Gastroesophageal sphincter (tissue), 3 donors: ENCODE measurements at regions not wholly inside any gene's neighbourhood (a gene's known extent, or its start where the extent isn't known, plus 50 kb on each side); places are given as distances from the start of the nearest gene placed in this dataset.

Source experiments
- EP300 ChIP-seq: sonication (generic); formaldehyde crosslinking; IDR thresholded peaks from one replicate; pipeline ENCODE4 v1.6.1; 2017; ENCODE audit warnings: antibody characterized with exemption, mild to moderate bottlenecking
- POLR2A ChIP-seq, 2 donors: fragments of 450-650 bp; IDR thresholded peaks; one replicate each; pipeline ENCODE4 v1.6.1; 2017; ENCODE audit warnings: antibody characterized with exemption in 2 of 2, mild to moderate bottlenecking in 2 of 2, moderate library complexity in 1 of 2
- POLR2AphosphoS5 ChIP-seq: sonication (generic); formaldehyde crosslinking; IDR thresholded peaks from one replicate; pipeline ENCODE4 v1.6.1; 2017; ENCODE audit warnings: antibody characterized with exemption
- TF ChIP-seq, protein P1 (sequence below), 4 experiments: fragments of 200-600 bp in 2 of 4; fragments of 450-650 bp in 2 of 4; sonication (generic) in 1 of 4; IDR thresholded peaks; one replicate each; pipeline ENCODE4 v1.5.1; 2017 to 2019; ENCODE audit warnings: antibody characterized with exemption in 4 of 4, mild to moderate bottlenecking in 2 of 4, moderate library complexity in 2 of 4

DNA sequence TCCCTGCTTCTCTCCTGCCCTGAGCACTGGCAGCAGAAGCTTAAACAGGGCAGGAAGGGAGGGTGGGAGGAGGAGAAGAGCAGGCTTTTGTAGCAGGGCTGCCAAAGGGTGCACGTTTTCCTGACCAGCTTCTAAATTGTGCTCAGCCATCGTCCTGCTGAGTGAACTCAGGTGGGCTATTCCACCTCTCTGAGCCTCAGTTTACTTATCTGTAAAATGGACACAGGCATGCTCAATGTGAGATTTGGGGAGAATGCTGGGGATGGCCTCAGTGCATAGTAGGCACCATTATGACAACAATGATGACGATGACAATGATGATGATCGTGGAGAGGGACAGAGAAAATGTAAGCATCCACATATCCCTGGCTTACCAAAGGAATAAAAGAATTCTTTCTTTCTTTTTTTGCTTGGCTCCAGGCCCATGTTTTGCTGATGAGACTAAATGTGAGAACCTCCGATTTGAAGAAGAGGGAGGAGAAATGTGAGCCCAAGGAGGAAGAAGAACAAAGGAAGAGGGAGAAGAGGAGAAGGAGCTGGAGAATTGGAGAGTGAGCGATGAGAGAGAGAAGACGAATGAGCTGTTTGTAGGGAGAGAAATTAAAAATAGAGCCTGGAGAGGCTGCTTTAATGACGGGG, 105.5 kb upstream of the MYL2 start:
- TF ChIP-seq, protein P1, sequence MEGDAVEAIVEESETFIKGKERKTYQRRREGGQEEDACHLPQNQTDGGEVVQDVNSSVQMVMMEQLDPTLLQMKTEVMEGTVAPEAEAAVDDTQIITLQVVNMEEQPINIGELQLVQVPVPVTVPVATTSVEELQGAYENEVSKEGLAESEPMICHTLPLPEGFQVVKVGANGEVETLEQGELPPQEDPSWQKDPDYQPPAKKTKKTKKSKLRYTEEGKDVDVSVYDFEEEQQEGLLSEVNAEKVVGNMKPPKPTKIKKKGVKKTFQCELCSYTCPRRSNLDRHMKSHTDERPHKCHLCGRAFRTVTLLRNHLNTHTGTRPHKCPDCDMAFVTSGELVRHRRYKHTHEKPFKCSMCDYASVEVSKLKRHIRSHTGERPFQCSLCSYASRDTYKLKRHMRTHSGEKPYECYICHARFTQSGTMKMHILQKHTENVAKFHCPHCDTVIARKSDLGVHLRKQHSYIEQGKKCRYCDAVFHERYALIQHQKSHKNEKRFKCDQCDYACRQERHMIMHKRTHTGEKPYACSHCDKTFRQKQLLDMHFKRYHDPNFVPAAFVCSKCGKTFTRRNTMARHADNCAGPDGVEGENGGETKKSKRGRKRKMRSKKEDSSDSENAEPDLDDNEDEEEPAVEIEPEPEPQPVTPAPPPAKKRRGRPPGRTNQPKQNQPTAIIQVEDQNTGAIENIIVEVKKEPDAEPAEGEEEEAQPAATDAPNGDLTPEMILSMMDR (IDR thresholded peaks at IDR 0.05), result no peak
- TF ChIP-seq POLR2A (IDR thresholded peaks at IDR 0.05) (no peak), EP300 (no peak), POLR2AphosphoS5 (no peak)
